SK-N-SH (cell line): ENCODE measurements at regions not wholly inside any gene's neighbourhood (a gene's known extent, or its start where the extent isn't known, plus 50 kb on each side); places are given as distances from the start of the nearest gene placed in this dataset.

Experiments used
- CTCF ChIA-PET: fragments of 300-600, 350-600 bp; formaldehyde crosslinking; extraction: SDS; loops from one replicate; lab custom pipeline; 2021; lab: Yijun Ruan, JAX
- POLR2A ChIA-PET: fragments of 350-600 bp; sonication (Branson Sonifier 250); formaldehyde crosslinking; extraction: SDS; loops from one replicate; lab custom pipeline; 2020; ENCODE audit warnings: antibody characterized with exemption, inconsistent platforms; lab: Yijun Ruan, JAX
- DNase-seq: peaks from one replicate; pipeline ENCODE4 v3.0.0; 2012
- H2AFZ ChIP-seq: fragments of 200-600 bp; sonication (generic); 2 replicates; pipeline ENCODE4 v1.8.1; 2016; ENCODE audit warnings: antibody characterized with exemption, mild to moderate bottlenecking, low read depth
- H3F3A ChIP-seq: fragments of 200-600 bp; sonication (generic); replicated peaks from 2 replicates; pipeline ENCODE3; 2016; ENCODE audit warnings: antibody characterized with exemption, mild to moderate bottlenecking; ENCODE audit not compliant: insufficient read depth
- H3K27ac ChIP-seq, 2 experiments: fragments of 200-500 bp in 1 of 2; fragments of 200-600 bp in 1 of 2; sonication (Bioruptor generic) in 1 of 2; sonication (generic), shearing (Covaris generic) in 1 of 2; 2 replicates each; pipeline versions ENCODE4 v1.5.1 to v1.6.1; 2014 to 2016; ENCODE audit warnings: low read depth in 2 of 2, inconsistent platforms in 1 of 2, low read length in 1 of 2, mild to moderate bottlenecking in 1 of 2, mixed read lengths in 1 of 2
- H3K27me3 ChIP-seq: fragments of 200-600 bp; sonication (generic), shearing (Covaris generic); 2 replicates; pipeline ENCODE4 v1.6.1; 2016; ENCODE audit warnings: mixed run types; ENCODE audit not compliant: insufficient read depth
- H3K36me3 ChIP-seq, 2 experiments: fragments of 200-500 bp in 1 of 2; fragments of 200-600 bp in 1 of 2; sonication (Bioruptor generic) in 1 of 2; sonication (generic) in 1 of 2; replicated peaks in 1 of 2; 2 replicates each; pipeline versions ENCODE3 to v1.5.1; 2014 to 2016; ENCODE audit warnings: low read length in 1 of 2, mild to moderate bottlenecking in 1 of 2; ENCODE audit not compliant: insufficient read depth in 2 of 2, control insufficient read depth in 1 of 2
- H3K4me1 ChIP-seq, 2 experiments: fragments of 200-500 bp in 1 of 2; fragments of 200-600 bp in 1 of 2; sonication (Bioruptor generic) in 1 of 2; sonication (generic), shearing (Covaris generic) in 1 of 2; 2 replicates each; pipeline versions ENCODE4 v1.5.1 to v1.6.1; 2014 to 2016; ENCODE audit warnings: low read depth in 1 of 2, low read length in 1 of 2, mixed run types in 1 of 2; ENCODE audit not compliant: insufficient read depth in 2 of 2, control insufficient read depth in 1 of 2
- H3K4me2 ChIP-seq: fragments of 200-600 bp; sonication (generic), shearing (Covaris generic); 2 replicates; pipeline ENCODE4 v1.6.1; 2017; ENCODE audit warnings: mixed run types
- H3K4me3 ChIP-seq, 2 experiments: fragments of 200-500 bp in 1 of 2; fragments of 200-600 bp in 1 of 2; sonication (Bioruptor generic) in 1 of 2; sonication (generic), shearing (Covaris generic) in 1 of 2; 2 replicates each; pipeline versions ENCODE4 v1.5.1 to v1.8.1; 2014 to 2016; ENCODE audit warnings: low read depth in 2 of 2, inconsistent platforms in 1 of 2, low read length in 1 of 2, mild to moderate bottlenecking in 1 of 2, mixed read lengths in 1 of 2, moderate library complexity in 1 of 2
- H3K79me2 ChIP-seq: fragments of 200-600 bp; sonication (generic); 2 replicates; pipeline ENCODE4 v1.8.1; 2017; ENCODE audit warnings: mild to moderate bottlenecking; ENCODE audit not compliant: insufficient read depth
- H3K9ac ChIP-seq: fragments of 200-600 bp; sonication (generic); 2 replicates; pipeline ENCODE4 v1.6.1; 2017; ENCODE audit warnings: mixed run types
- H3K9me2 ChIP-seq: fragments of 200-600 bp; sonication (generic); 2 replicates; pipeline ENCODE4 v1.6.1; 2017; ENCODE audit warnings: mixed run types
- H3K9me3 ChIP-seq: fragments of 200-600 bp; sonication (generic); 2 replicates; pipeline ENCODE4 v1.6.1; 2017; ENCODE audit warnings: mixed run types, mild to moderate bottlenecking, moderate library complexity
- H4K20me1 ChIP-seq: fragments of 200-600 bp; sonication (generic); 2 replicates; pipeline ENCODE4 v1.6.1; 2017; ENCODE audit warnings: mild to moderate bottlenecking, mixed run types; ENCODE audit not compliant: insufficient read depth
- CHD2 ChIP-seq: fragments of 150-350 bp; IDR thresholded peaks from 2 replicates; pipeline ENCODE4 v1.6.1; 2018; ENCODE audit warnings: low read length; ENCODE audit not compliant: partially characterized antibody
- FOXJ3 ChIP-seq: sonication (generic); formaldehyde crosslinking; IDR thresholded peaks from 2 replicates; pipeline ENCODE4 v1.5.1; 2020; ENCODE audit warnings: mild to moderate bottlenecking, missing genetic modification reagents
- GATA2 ChIP-seq: sonication (generic); formaldehyde crosslinking; IDR thresholded peaks from 2 replicates; pipeline ENCODE4 v1.5.0; 2020; ENCODE audit warnings: mild to moderate bottlenecking, missing genetic modification reagents
- JUND ChIP-seq: IDR thresholded peaks from 2 replicates; pipeline ENCODE4 v1.4.0; 2012
- MAX ChIP-seq: IDR thresholded peaks from 2 replicates; pipeline ENCODE4 v1.4.0; 2012; ENCODE audit warnings: low read depth
- MEF2A ChIP-seq: IDR thresholded peaks from 2 replicates; pipeline ENCODE4 v1.4.0; 2012; ENCODE audit warnings: low read depth, borderline replicate concordance
- MXI1 ChIP-seq: IDR thresholded peaks from 2 replicates; pipeline ENCODE4 v1.6.1; 2012; ENCODE audit warnings: mild to moderate bottlenecking, low read depth, low read length, improper control_type of control experiment
- RCOR1 ChIP-seq: fragments of 150-350 bp; IDR thresholded peaks from 2 replicates; pipeline ENCODE4 v1.6.1; 2017; ENCODE audit warnings: antibody characterized with exemption, low read length
- SIN3A ChIP-seq: IDR thresholded peaks from 2 replicates; pipeline ENCODE4 v1.6.1; 2012; ENCODE audit warnings: low read depth, mild to moderate bottlenecking, low read length, moderate library complexity, borderline replicate concordance
- USF2 ChIP-seq: fragments of 150-350 bp; IDR thresholded peaks from 2 replicates; pipeline ENCODE4 v1.6.1; 2017; ENCODE audit warnings: antibody characterized with exemption, low read length, low read depth, borderline replicate concordance
- YY1 ChIP-seq: IDR thresholded peaks from 2 replicates; pipeline ENCODE4 v1.4.0; 2012; ENCODE audit warnings: low read depth, mild to moderate bottlenecking
- ZBTB33 ChIP-seq: IDR thresholded peaks from 2 replicates; pipeline ENCODE4 v1.4.0; 2012; ENCODE audit warnings: low read depth, borderline replicate concordance
- WGBS: methylation state at CpG from one replicate; pipeline ENCODE4 v1.1.6; 2017; ENCODE audit warnings: low lambda C conversion rate; 5-methylcytosine and 5-hydroxymethylcytosine counted together
- TF ChIP-seq, protein P1 (sequence below): fragments of 150-350 bp; IDR thresholded peaks from 2 replicates; pipeline ENCODE4 v1.6.1; 2016; ENCODE audit warnings: mild to moderate bottlenecking, low read depth, low read length
- TF ChIP-seq, protein P2 (sequence below): IDR thresholded peaks from 2 replicates; pipeline ENCODE4 v1.4.0; 2012; ENCODE audit warnings: low read depth, borderline replicate concordance
- TF ChIP-seq, protein P3 (sequence below): fragments of 200-600 bp; sonication (generic); IDR thresholded peaks from 2 replicates; pipeline ENCODE4 v1.6.1; 2017; ENCODE audit warnings: antibody characterized with exemption, mild to moderate bottlenecking, moderate library complexity

DNA sequence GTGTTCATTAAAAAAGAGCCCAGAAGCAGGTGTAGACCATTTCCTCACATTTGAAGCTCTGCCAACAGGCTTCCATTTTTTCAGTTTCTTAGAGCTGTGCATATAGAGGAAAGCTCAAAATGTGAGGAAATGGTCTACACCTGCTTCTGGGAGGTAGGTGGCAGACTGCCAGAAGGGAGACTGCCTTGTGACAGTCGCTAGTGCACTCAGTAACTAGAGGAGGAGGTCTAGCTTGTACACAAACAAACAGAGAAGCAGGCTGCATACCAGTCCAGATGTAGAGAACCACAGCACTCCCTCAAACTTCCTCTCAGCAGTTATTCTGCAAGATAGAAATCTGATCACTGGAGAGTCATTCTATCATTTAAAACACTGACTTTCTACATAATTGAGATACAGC lies 800.2 kb downstream of the EFNB2 start:
- DNase-seq = no peak
- no peak for TF ChIP-seq YY1
- no peak for TF ChIP-seq RCOR1
- TF ChIP-seq SIN3A = no peak
- no peak for TF ChIP-seq MXI1
- TF ChIP-seq MEF2A = no peak
- no peak for TF ChIP-seq JUND
- TF ChIP-seq, protein P1, sequence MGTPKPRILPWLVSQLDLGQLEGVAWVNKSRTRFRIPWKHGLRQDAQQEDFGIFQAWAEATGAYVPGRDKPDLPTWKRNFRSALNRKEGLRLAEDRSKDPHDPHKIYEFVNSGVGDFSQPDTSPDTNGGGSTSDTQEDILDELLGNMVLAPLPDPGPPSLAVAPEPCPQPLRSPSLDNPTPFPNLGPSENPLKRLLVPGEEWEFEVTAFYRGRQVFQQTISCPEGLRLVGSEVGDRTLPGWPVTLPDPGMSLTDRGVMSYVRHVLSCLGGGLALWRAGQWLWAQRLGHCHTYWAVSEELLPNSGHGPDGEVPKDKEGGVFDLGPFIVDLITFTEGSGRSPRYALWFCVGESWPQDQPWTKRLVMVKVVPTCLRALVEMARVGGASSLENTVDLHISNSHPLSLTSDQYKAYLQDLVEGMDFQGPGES = no peak
- TF ChIP-seq FOXJ3 (CRISPR knock-in tag) = no peak
- TF ChIP-seq, protein P2, sequence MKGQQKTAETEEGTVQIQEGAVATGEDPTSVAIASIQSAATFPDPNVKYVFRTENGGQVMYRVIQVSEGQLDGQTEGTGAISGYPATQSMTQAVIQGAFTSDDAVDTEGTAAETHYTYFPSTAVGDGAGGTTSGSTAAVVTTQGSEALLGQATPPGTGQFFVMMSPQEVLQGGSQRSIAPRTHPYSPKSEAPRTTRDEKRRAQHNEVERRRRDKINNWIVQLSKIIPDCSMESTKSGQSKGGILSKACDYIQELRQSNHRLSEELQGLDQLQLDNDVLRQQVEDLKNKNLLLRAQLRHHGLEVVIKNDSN = no peak
- TF ChIP-seq, protein P3, sequence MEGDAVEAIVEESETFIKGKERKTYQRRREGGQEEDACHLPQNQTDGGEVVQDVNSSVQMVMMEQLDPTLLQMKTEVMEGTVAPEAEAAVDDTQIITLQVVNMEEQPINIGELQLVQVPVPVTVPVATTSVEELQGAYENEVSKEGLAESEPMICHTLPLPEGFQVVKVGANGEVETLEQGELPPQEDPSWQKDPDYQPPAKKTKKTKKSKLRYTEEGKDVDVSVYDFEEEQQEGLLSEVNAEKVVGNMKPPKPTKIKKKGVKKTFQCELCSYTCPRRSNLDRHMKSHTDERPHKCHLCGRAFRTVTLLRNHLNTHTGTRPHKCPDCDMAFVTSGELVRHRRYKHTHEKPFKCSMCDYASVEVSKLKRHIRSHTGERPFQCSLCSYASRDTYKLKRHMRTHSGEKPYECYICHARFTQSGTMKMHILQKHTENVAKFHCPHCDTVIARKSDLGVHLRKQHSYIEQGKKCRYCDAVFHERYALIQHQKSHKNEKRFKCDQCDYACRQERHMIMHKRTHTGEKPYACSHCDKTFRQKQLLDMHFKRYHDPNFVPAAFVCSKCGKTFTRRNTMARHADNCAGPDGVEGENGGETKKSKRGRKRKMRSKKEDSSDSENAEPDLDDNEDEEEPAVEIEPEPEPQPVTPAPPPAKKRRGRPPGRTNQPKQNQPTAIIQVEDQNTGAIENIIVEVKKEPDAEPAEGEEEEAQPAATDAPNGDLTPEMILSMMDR = no peak
- no peak for TF ChIP-seq CHD2
- no peak for TF ChIP-seq ZBTB33
- no peak for TF ChIP-seq MAX
- no peak for TF ChIP-seq GATA2 (CRISPR knock-in tag)
- no peak for TF ChIP-seq USF2
- ChIA-PET POLR2A (no interaction called here), CTCF (no interaction called here)
- H3K4me3 ChIP-seq = no peak overlapping the region
- no peak overlapping the region for H3K9ac ChIP-seq
- H3K4me2 ChIP-seq = no peak overlapping the region
- no peaks in the 10 kb centered on the region for H3K4me1 ChIP-seq
- H3K79me2 ChIP-seq = no peaks in the 10 kb centered on the region
- no peaks in the 10 kb centered on the region for H3F3A ChIP-seq
- no CpG with 5 or more reads among the region's 1 CpG for WGBS
- no peaks in the 10 kb centered on the region for H3K36me3 ChIP-seq
- no peaks in the 10 kb centered on the region for H3K9me3 ChIP-seq
- H3K27ac ChIP-seq = no peak overlapping the region
- no peaks in the 10 kb centered on the region for H4K20me1 ChIP-seq
- no peak overlapping the region for H2AFZ ChIP-seq
- H3K27me3 ChIP-seq = no peaks in the 10 kb centered on the region
- no peaks in the 10 kb centered on the region for H3K9me2 ChIP-seq
